ENCODE measurements at regions not wholly inside any gene's neighbourhood (a gene's known extent, or its start where the extent isn't known, plus 50 kb on each side); places are given as distances from the start of the nearest gene placed in this dataset.

GRCh38 chr22:48226026-48227013 lies 1463.9 kb downstream of the TBC1D22A start:
- Histone ChIP-seq H3K4me3 (no peak overlapping the region), H3K4me1 (replicated peaks in 1 of 2) (no peaks in the 10 kb centered on the region), H3K27ac (no peak overlapping the region)
- no peak for ATAC-seq (replicated peaks in 6 of 8)
- in situ Hi-C loops (cut with MboI; ENCODE audit: low pct_unique_long_range_greater_than_20kb in 2 of 9, low sequenced_read_pairs in 9 of 9, unreplicated experiment in 9 of 9) = no loop called here
- 13 to 79% (median 60%) methylated on average over 1 to 11 of the region's 23 CpGs; no CpG with 5 or more reads in 3 of the 10 experiments for WGBS, 10 experiments

GRCh38 chr22:48224332-48224731 lies 1461.9 kb downstream of the TBC1D22A start:
- in situ Hi-C loops (cut with MboI; ENCODE audit: low pct_unique_long_range_greater_than_20kb in 2 of 9, low sequenced_read_pairs in 9 of 9, unreplicated experiment in 9 of 9) = no loop called here
- WGBS, 10 experiments = 10 to 79% (median 31%) methylated on average over 1 to 5 of the region's 5 CpGs; no CpG with 5 or more reads in 4 of the 10 experiments
- Histone ChIP-seq H3K4me1 (replicated peaks in 1 of 2) (no peaks in the 10 kb centered on the region), H3K27ac (no peak overlapping the region), H3K4me3 (no peak overlapping the region)
- ATAC-seq (replicated peaks in 6 of 8) = no peak

DNA sequence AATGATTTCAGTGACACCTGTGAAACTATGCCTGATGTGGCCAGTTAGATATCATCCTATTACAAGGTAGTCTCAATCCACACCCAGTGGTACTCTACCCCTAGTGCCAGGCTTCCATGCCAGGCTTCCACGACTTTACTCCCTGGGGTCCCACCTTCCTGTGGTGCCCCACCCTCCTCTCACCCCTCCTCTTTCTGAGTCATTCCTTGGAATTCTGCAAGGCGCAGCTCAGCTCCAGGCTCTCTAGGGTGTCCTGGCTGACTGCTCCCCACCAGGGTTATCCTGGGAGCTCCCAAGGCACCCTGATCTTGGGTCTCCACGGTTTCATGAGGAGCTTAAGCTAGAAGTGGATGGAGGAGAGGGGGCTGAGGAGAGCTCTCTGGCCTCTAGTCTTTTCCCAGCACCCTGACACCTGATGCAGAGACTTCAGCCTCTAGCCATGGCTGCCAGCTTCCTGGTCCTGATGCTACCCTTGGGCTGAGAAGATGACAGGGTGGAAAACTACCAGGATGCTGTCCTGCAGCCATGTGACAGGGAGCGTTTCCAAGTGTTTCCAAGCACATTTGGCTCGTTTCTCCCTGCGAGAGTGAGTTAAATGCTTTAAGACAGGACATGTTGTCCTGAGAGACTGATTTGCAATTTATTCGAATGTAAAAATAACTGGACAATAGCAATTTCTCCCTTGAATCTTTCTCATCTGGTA lies 1461.2 kb downstream of the TBC1D22A start:
- in situ Hi-C loops (cut with MboI; ENCODE audit: low pct_unique_long_range_greater_than_20kb in 2 of 9, low sequenced_read_pairs in 9 of 9, unreplicated experiment in 9 of 9) = no loop called here
- WGBS, 10 experiments = 0 to 55% (median 18%) methylated on average over 1 to 5 of the region's 7 CpGs; no CpG with 5 or more reads in 1 of the 10 experiments
- H3K27ac ChIP-seq = no peak overlapping the region
- no peaks in the 10 kb centered on the region for H3K4me1 ChIP-seq (replicated peaks in 1 of 2)
- ATAC-seq (replicated peaks in 6 of 8) = no peak
- H3K4me3 ChIP-seq = no peak overlapping the region

DNA sequence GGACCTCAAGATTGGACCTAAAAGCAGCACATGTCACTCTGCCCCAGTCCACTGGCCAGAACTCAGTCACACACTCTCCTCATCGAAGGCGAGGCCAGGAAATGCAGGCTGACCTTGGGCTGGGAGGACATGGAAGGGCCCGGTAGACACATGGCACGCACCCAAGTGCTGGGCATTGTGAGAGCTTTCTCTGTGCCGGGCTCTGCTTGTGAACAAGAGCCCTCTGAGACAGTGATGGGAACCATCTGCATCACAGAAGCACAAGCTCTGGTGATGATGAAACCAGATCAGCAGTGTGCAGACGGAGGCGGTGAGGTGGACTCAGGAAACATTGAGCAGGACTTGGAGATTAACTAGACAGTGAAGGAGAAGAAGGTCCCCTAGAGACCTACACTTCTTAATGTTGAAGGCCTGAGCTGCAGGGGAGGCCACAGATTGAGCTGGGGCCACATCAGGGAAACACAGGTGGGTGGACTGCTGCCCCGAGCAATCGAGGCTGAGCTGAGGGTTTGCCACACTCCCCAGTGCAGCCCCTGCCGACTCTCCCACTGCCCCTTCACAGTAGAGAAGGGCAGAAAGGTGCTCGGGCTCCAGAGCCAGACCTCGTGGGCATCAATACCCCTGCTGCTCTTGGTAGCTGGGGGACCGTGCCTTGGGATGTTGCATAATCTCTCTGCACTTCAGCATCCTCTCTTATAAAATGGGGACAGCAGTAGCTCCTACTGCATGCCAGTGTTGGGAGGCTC lies 1460.5 kb downstream of the TBC1D22A start:
- WGBS, 10 experiments = 0 to 90% (median 58%) methylated on average over 1 to 6 of the region's 13 CpGs; no CpG with 5 or more reads in 4 of the 10 experiments
- ATAC-seq (replicated peaks in 6 of 8) = no peak
- no peak overlapping the region for H3K4me3 ChIP-seq
- no peaks in the 10 kb centered on the region for H3K4me1 ChIP-seq (replicated peaks in 1 of 2)
- no peak overlapping the region for H3K27ac ChIP-seq
- in situ Hi-C loops (cut with MboI; ENCODE audit: low pct_unique_long_range_greater_than_20kb in 2 of 9, low sequenced_read_pairs in 9 of 9, unreplicated experiment in 9 of 9) = no loop called here

DNA sequence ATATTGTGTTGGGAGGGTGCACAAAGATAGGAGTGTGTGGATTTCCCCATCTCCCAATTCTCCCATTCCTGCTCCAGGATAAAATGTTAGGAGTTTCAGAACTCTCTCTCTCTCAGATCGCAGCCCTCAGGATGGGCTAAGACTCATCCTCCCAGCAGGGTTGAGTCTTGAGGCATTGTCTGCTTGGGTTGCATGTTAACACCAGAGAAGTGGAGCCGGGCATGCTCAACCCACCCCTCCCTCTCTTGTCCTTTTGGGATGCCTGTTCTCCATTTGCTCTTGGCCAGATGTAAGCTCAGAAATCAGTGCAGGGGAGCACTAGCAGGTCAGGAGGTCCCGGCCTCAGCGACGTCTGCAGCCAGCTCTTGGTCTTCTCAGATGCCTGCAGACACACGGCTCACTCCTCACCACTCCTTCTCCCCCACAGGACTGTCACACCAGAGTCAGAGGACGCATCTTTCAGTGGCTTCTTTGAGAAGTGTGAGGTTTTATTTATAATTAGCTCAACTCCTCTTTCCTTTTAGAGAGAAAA lies 1456.5 kb downstream of the TBC1D22A start:
- WGBS, 10 experiments = 0 to 82% (median 40%) methylated on average over 1 to 5 of the region's 7 CpGs; no CpG with 5 or more reads in 1 of the 10 experiments
- no peak overlapping the region for H3K27ac ChIP-seq
- in situ Hi-C loops (cut with MboI; ENCODE audit: low pct_unique_long_range_greater_than_20kb in 2 of 9, low sequenced_read_pairs in 9 of 9, unreplicated experiment in 9 of 9) = no loop called here
- no peak overlapping the region for H3K4me3 ChIP-seq
- no peaks in the 10 kb centered on the region for H3K4me1 ChIP-seq (replicated peaks in 1 of 2)
- no peak for ATAC-seq (replicated peaks in 6 of 8)

GRCh38 chr22:48217596-48217995 lies 1455.1 kb downstream of the TBC1D22A start:
- WGBS, 10 experiments = 37 to 100% (median 92%) methylated on average over 2 to 9 of the region's 11 CpGs; no CpG with 5 or more reads in 4 of the 10 experiments

GRCh38 chr22:48212727-48213126 lies 1450.3 kb downstream of the TBC1D22A start:
- in situ Hi-C loops (cut with MboI; ENCODE audit: low pct_unique_long_range_greater_than_20kb in 2 of 9, low sequenced_read_pairs in 9 of 9, unreplicated experiment in 9 of 9) = no loop called here
- 0 to 100% (median 17%) methylated on average over 1 of the region's 1 CpG; no CpG with 5 or more reads in 1 of the 10 experiments for WGBS, 10 experiments
- Histone ChIP-seq H3K4me1 (replicated peaks in 1 of 2) (no peaks in the 10 kb centered on the region), H3K27ac (no peak overlapping the region), H3K4me3 (no peak overlapping the region)
- ATAC-seq (replicated peaks in 6 of 8) = no peak

More at GRCh38 chr22:48217596-48217995, 1455.1 kb downstream of the TBC1D22A start:
- Histone ChIP-seq H3K4me3 (no peak overlapping the region), H3K4me1 (replicated peaks in 1 of 2) (no peaks in the 10 kb centered on the region), H3K27ac (no peak overlapping the region)
- ATAC-seq (replicated peaks in 6 of 8) = no peak
- in situ Hi-C loops (cut with MboI; ENCODE audit: low pct_unique_long_range_greater_than_20kb in 2 of 9, low sequenced_read_pairs in 9 of 9, unreplicated experiment in 9 of 9) = no loop called here

- in situ Hi-C loops (cut with MboI; ENCODE audit: low pct_unique_long_range_greater_than_20kb in 2 of 9, low sequenced_read_pairs in 9 of 9, unreplicated experiment in 9 of 9) = no loop called here
Measured at GRCh38 chr22:48210812-48211211, 1448.4 kb downstream of the TBC1D22A start.

DNA sequence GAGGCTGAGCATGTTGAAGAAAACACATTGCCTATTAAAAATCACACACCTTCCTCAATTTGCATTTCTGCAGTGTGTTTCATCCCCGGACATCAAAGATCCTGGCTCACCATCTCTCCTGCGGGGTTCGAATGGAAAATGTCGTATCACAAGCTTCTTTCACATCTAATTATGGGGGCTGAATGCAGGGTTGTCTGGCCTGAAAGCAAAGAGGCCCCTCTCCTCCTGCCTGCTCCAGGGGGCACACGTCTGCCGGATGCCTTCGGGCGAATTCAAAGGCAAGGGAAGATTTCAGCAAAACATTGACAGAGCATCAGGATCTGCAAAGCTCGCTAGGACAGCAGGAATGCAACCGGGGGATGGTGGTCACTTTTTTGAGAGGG lies 1447.7 kb downstream of the TBC1D22A start:
- in situ Hi-C loops (cut with MboI; ENCODE audit: low pct_unique_long_range_greater_than_20kb in 2 of 9, low sequenced_read_pairs in 9 of 9, unreplicated experiment in 9 of 9) = no loop called here
- ATAC-seq (replicated peaks in 6 of 8) = no peak
- Histone ChIP-seq H3K4me3 (no peak overlapping the region), H3K4me1 (replicated peaks in 1 of 2) (no peaks in the 10 kb centered on the region), H3K27ac (no peak overlapping the region)
- WGBS, 10 experiments = 10 to 61% (median 40%) methylated on average over 1 to 10 of the region's 10 CpGs; no CpG with 5 or more reads in 5 of the 10 experiments

More at GRCh38 chr22:48210812-48211211, 1448.4 kb downstream of the TBC1D22A start:
- Histone ChIP-seq H3K4me1 (replicated peaks in 1 of 2) (no peaks in the 10 kb centered on the region), H3K4me3 (no peak overlapping the region), H3K27ac (no peak overlapping the region)
- WGBS, 10 experiments = 0 to 75% (median 7%) methylated on average over 1 to 6 of the region's 7 CpGs; no CpG with 5 or more reads in 5 of the 10 experiments
- ATAC-seq (replicated peaks in 6 of 8) = no peak

DNA sequence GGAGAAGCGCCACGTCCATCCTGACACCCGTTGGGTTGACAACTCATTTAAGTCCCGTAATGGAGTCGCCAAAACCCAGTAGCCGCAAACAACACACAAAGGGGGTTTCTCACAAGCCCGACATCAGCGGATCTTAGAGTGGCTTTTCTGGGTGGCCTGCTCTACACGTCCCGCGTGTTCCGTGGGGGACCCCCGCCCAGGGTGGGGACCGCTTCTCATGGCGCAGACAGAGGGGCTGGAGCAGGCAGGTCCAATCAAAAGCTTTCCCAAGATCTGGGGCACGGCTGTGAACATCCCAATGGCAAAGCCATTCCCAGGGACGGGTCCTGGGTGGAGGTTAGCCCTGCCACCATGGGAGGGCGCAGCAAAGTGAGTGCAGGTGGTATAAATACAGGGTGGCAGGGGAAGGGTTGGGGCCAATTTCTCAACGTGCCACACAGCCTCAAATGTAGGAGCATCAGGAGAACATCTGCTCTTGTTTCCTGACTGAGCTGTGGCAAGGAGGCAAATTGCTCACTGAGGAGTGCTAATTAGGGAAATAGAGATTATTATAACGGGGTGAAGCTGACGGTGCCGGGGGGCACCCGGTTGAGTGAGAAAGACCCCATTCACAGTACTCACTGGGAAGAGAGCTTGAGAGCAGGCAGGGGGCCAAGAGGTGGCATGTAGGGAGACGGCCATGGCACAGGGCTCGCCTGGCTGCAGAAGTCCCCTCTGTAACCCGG lies 1447.2 kb downstream of the TBC1D22A start:
- H3K27ac ChIP-seq = no peak overlapping the region
- no peak for ATAC-seq (replicated peaks in 6 of 8)
- in situ Hi-C loops (cut with MboI; ENCODE audit: low pct_unique_long_range_greater_than_20kb in 2 of 9, low sequenced_read_pairs in 9 of 9, unreplicated experiment in 9 of 9) = no loop called here
- H3K4me1 ChIP-seq (replicated peaks in 1 of 2) = no peaks in the 10 kb centered on the region
- H3K4me3 ChIP-seq = no peak overlapping the region
- WGBS, 10 experiments = 10 to 90% (median 62%) methylated on average over 1 to 15 of the region's 26 CpGs

GRCh38 chr22:48208894-48209293 lies 1446.4 kb downstream of the TBC1D22A start:
- ATAC-seq (replicated peaks in 6 of 8) = no peak
- WGBS, 10 experiments = 75 to 90% (median 80%) methylated on average over 2 to 9 of the region's 19 CpGs; no CpG with 5 or more reads in 6 of the 10 experiments
- in situ Hi-C loops (cut with MboI; ENCODE audit: low pct_unique_long_range_greater_than_20kb in 2 of 9, low sequenced_read_pairs in 9 of 9, unreplicated experiment in 9 of 9) = no loop called here
- H3K4me3 ChIP-seq = no peak overlapping the region
- no peak overlapping the region for H3K27ac ChIP-seq
- H3K4me1 ChIP-seq (replicated peaks in 1 of 2) = no peaks in the 10 kb centered on the region

- no peak for ATAC-seq (replicated peaks in 6 of 8)
- Histone ChIP-seq H3K4me3 (no peak overlapping the region), H3K27ac (no peak overlapping the region), H3K4me1 (replicated peaks in 1 of 2) (no peaks in the 10 kb centered on the region)
- WGBS, 10 experiments = 22 to 79% (median 61%) methylated on average over 1 to 6 of the region's 6 CpGs; no CpG with 5 or more reads in 3 of the 10 experiments
- in situ Hi-C loops (cut with MboI; ENCODE audit: low pct_unique_long_range_greater_than_20kb in 2 of 9, low sequenced_read_pairs in 9 of 9, unreplicated experiment in 9 of 9) = no loop called here
Measured at GRCh38 chr22:48207919-48208535, 1445.6 kb downstream of the TBC1D22A start.
